ENCODE measurements at regions not wholly inside any gene's neighbourhood (a gene's known extent, or its start where the extent isn't known, plus 50 kb on each side); places are given as distances from the start of the nearest gene placed in this dataset.

GRCh38 chr1:4395158-4395557 lies 259.3 kb upstream of the AJAP1 start:
- DNase-seq, result no peak
- Histone ChIP-seq H3K27ac (no peak overlapping the region), H3K36me3 (no peaks in the 10 kb centered on the region), H3K4me3 (no peak overlapping the region), H3K9me3 (peaks cover 0 to 12% (median 9%) of the 10 kb centered on the region in 3 donors), H3K27me3 (peaks cover 0 to 3% of the 10 kb centered on the region in 2 donors), H3K4me1 (no peaks in the 10 kb centered on the region)
- intact Hi-C loops (cut with DNase I; ENCODE audit: low total_unique reads), result no loop called here
- no peak for TF ChIP-seq CTCF (IDR thresholded peaks at IDR 0.05)

- peaks cover 0 to 3% of the 10 kb centered on the region in 2 donors for H3K27me3 ChIP-seq
- peaks cover 0 to 12% (median 9%) of the 10 kb centered on the region in 3 donors for H3K9me3 ChIP-seq
- no peaks in the 10 kb centered on the region for H3K4me1 ChIP-seq
- no peak overlapping the region for H3K27ac ChIP-seq
- intact Hi-C loops (cut with DNase I; ENCODE audit: low total_unique reads), result no loop called here
- DNase-seq, result no peak
- no peaks in the 10 kb centered on the region for H3K36me3 ChIP-seq
- H3K4me3 ChIP-seq, result no peak overlapping the region
- no peak for TF ChIP-seq CTCF (IDR thresholded peaks at IDR 0.05)
These were observed 258.7 kb upstream of the AJAP1 start for GRCh38 chr1:4395676-4396075.

GRCh38 chr1:4396551-4396950 lies 257.9 kb upstream of the AJAP1 start:
- no peak for TF ChIP-seq CTCF (IDR thresholded peaks at IDR 0.05)
- H3K4me3 ChIP-seq, result no peak overlapping the region
- intact Hi-C loops (cut with DNase I; ENCODE audit: low total_unique reads), result no loop called here
- H3K9me3 ChIP-seq, result peaks cover 0 to 12% (median 9%) of the 10 kb centered on the region in 3 donors
- H3K27me3 ChIP-seq, result peaks cover 0 to 6% of the 10 kb centered on the region in 2 donors
- no peaks in the 10 kb centered on the region for H3K36me3 ChIP-seq
- no peak overlapping the region for H3K27ac ChIP-seq
- H3K4me1 ChIP-seq, result no peaks in the 10 kb centered on the region
- no peak for DNase-seq

- no peaks in the 10 kb centered on the region for H3K36me3 ChIP-seq
- intact Hi-C loops (cut with DNase I; ENCODE audit: low total_unique reads), result no loop called here
- DNase-seq, result no peak
- H3K27ac ChIP-seq, result no peak overlapping the region
- peaks cover 0 to 12% (median 9%) of the 10 kb centered on the region in 3 donors for H3K9me3 ChIP-seq
- H3K4me3 ChIP-seq, result no peak overlapping the region
- H3K4me1 ChIP-seq, result no peaks in the 10 kb centered on the region
- H3K27me3 ChIP-seq, result peaks cover 0 to 6% of the 10 kb centered on the region in 2 donors
- no peak for TF ChIP-seq CTCF (IDR thresholded peaks at IDR 0.05)
These were observed 257.2 kb upstream of the AJAP1 start for GRCh38 chr1:4397196-4397595.

GRCh38 chr1:4402032-4402431 lies 252.4 kb upstream of the AJAP1 start:
- no peak overlapping the region for H3K27ac ChIP-seq
- no peaks in the 10 kb centered on the region for H3K9me3 ChIP-seq
- no peak for TF ChIP-seq CTCF (IDR thresholded peaks at IDR 0.05)
- intact Hi-C loops (cut with DNase I; ENCODE audit: low total_unique reads), result no loop called here
- no peak overlapping the region for H3K4me3 ChIP-seq
- H3K4me1 ChIP-seq, result no peaks in the 10 kb centered on the region
- DNase-seq, result no peak
- no peaks in the 10 kb centered on the region for H3K36me3 ChIP-seq
- peaks cover 0 to 11% of the 10 kb centered on the region in 2 donors for H3K27me3 ChIP-seq

Measured in tibial artery (tissue), 4 donors.